ENCODE measurements at regions not wholly inside any gene's neighbourhood (a gene's known extent, or its start where the extent isn't known, plus 50 kb on each side); places are given as distances from the start of the nearest gene placed in this dataset.

- TF ChIP-seq, protein P1, sequence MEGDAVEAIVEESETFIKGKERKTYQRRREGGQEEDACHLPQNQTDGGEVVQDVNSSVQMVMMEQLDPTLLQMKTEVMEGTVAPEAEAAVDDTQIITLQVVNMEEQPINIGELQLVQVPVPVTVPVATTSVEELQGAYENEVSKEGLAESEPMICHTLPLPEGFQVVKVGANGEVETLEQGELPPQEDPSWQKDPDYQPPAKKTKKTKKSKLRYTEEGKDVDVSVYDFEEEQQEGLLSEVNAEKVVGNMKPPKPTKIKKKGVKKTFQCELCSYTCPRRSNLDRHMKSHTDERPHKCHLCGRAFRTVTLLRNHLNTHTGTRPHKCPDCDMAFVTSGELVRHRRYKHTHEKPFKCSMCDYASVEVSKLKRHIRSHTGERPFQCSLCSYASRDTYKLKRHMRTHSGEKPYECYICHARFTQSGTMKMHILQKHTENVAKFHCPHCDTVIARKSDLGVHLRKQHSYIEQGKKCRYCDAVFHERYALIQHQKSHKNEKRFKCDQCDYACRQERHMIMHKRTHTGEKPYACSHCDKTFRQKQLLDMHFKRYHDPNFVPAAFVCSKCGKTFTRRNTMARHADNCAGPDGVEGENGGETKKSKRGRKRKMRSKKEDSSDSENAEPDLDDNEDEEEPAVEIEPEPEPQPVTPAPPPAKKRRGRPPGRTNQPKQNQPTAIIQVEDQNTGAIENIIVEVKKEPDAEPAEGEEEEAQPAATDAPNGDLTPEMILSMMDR (IDR thresholded peaks at IDR 0.05): no peak
- no peak for TF ChIP-seq EZH2 (IDR thresholded peaks at IDR 0.05)
Observed at GRCh38 chr21:27756191-27756590, 789.3 kb upstream of the ADAMTS5 start.
